Activated CD4-positive, alpha-beta memory T cell treated with anti-CD3 and anti-CD28 coated beads, Interleukin-2, amount 10 ng/mL, durations not matched to agents 7 days and 5 days (primary cell): ENCODE measurements at regions not wholly inside any gene's neighbourhood (a gene's known extent, or its start where the extent isn't known, plus 50 kb on each side); places are given as distances from the start of the nearest gene placed in this dataset.
"Not testable (repeated sequence)": the region's sequence is repeated elsewhere in the genome, so short reads cannot be mapped to it uniquely, and the experiment has no call there.

Experiments used
- CTCF ChIA-PET: fragments of 350-600 bp; sonication (Branson Sonifier 250); formaldehyde crosslinking; loops from one replicate; lab custom pipeline; 2021; ENCODE audit warnings: antibody characterized with exemption, inconsistent platforms; lab: Charles Lee
- POLR2A ChIA-PET: fragments of 350-600 bp; sonication (Branson Sonifier 250); formaldehyde crosslinking; loops from one replicate; lab custom pipeline; 2021; ENCODE audit warnings: antibody characterized with exemption; lab: Charles Lee
- DNase-seq: peaks from one replicate; pipeline ENCODE4 v3.0.0-alpha.2; 2020
- H3K27ac Mint-ChIP-seq: one replicate; pipeline ENCODE4 v1.8.0; 2021; ENCODE audit warnings: mild to moderate bottlenecking, mixed read lengths
- H3K27me3 Mint-ChIP-seq: one replicate; pipeline ENCODE4 v1.8.0; 2021; ENCODE audit warnings: mixed read lengths
- H3K36me3 Mint-ChIP-seq: one replicate; pipeline ENCODE4 v1.8.0; 2021; ENCODE audit warnings: low read depth, mixed read lengths
- H3K4me1 Mint-ChIP-seq: one replicate; pipeline ENCODE4 v1.8.0; 2021; ENCODE audit warnings: mixed read lengths
- H3K4me3 Mint-ChIP-seq: one replicate; pipeline ENCODE4 v1.8.0; 2021; ENCODE audit warnings: mild to moderate bottlenecking, mixed read lengths
- H3K9me3 Mint-ChIP-seq: one replicate; pipeline ENCODE4 v1.8.0; 2021; ENCODE audit warnings: mixed read lengths

DNA sequence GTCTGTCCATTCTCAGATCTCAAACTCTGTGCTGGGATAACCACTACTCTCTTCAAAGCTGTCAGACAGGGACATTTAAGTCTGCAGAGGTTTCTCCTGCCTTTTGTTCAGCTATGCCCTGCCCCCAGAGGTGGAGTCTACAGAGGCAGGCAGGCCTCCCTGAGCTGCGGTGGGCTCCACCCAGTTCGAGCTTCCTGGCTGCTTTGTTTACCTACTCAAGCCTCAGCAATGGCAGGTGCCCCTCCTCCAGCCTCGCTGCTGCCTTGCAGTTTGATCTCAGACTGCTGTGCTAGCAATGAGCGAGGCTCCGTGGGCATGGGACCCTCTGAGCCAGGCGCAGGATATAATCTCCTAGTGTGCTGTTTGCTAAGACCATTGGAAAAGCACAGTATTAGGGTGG lies 53.1 kb upstream of the HUNK start:
- H3K27ac Mint-ChIP-seq, H3K27me3 Mint-ChIP-seq, POLR2A ChIA-PET, H3K4me3 Mint-ChIP-seq, CTCF ChIA-PET, H3K36me3 Mint-ChIP-seq, H3K4me1 Mint-ChIP-seq, H3K9me3 Mint-ChIP-seq, DNase-seq: not testable (repeated sequence)

DNA sequence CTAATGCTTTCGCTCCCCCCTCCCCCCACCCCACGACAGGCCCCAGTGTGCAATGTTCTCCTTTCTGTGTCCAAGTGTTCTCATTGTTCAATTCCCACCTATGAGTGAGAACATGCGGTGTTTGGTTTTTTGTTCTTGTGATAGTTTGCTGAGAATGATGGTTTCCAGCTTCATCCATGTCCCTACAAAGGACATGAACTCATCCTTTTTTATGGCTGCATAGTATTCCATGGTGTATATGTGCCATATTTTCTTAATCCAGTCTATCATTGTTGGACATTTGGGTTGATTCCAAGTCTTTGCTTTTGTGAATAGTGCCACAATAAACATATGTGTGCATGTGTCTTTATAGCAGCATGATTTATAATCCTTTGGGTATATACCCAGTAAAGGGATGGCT lies 58.5 kb upstream of the HUNK start:
- CTCF ChIA-PET, H3K4me1 Mint-ChIP-seq, POLR2A ChIA-PET, H3K4me3 Mint-ChIP-seq, H3K9me3 Mint-ChIP-seq, DNase-seq, H3K36me3 Mint-ChIP-seq, H3K27ac Mint-ChIP-seq, H3K27me3 Mint-ChIP-seq: not testable (repeated sequence)

DNA sequence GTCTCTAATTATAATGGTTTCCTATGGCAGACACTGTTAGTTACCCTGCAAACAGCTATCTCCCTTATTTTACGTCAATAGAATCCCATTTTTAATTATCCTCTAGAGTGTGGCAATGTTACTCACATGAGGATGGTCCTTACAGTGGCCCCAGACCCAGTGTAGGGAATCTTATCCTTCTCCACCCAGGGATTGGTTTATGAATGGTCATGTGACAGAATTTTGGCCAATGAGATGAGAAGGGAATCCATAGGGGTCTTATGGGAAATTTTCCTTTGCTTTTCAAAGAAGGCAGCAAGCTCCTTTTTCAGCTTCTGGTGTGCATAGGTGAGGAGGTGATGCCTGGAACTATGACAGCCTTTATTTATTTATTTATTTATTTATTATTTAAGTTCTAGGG lies 59.0 kb upstream of the HUNK start:
- POLR2A ChIA-PET: no interaction called here
- no peak for DNase-seq
- no peaks in the 10 kb centered on the region for H3K27me3 Mint-ChIP-seq
- H3K9me3 Mint-ChIP-seq: no peaks in the 10 kb centered on the region
- no peaks in the 10 kb centered on the region for H3K4me1 Mint-ChIP-seq
- CTCF ChIA-PET: no interaction called here
- no peak overlapping the region for H3K4me3 Mint-ChIP-seq
- no peaks in the 10 kb centered on the region for H3K36me3 Mint-ChIP-seq
- no peak overlapping the region for H3K27ac Mint-ChIP-seq

DNA sequence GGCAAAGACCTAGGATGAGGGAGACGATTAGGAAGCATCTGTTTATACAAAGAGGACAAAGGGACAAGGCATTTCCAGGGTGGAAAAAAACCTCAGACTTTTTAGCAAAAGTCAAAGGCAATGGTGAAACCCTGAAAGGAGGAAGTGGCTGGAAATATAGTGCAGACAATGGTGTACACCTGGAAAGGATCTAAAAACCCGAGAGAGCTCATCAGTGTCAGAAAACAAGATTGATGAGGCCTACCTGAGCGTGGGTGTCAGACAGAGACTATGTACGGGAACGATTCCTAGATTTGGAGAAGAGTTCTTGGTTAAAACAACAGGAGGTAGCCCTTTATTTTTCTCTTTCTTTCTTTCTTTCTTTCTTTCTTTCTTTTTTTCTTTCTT lies 68.8 kb upstream of the HUNK start:
- H3K27me3 Mint-ChIP-seq: peaks cover 3% of the 10 kb centered on the region

DNA sequence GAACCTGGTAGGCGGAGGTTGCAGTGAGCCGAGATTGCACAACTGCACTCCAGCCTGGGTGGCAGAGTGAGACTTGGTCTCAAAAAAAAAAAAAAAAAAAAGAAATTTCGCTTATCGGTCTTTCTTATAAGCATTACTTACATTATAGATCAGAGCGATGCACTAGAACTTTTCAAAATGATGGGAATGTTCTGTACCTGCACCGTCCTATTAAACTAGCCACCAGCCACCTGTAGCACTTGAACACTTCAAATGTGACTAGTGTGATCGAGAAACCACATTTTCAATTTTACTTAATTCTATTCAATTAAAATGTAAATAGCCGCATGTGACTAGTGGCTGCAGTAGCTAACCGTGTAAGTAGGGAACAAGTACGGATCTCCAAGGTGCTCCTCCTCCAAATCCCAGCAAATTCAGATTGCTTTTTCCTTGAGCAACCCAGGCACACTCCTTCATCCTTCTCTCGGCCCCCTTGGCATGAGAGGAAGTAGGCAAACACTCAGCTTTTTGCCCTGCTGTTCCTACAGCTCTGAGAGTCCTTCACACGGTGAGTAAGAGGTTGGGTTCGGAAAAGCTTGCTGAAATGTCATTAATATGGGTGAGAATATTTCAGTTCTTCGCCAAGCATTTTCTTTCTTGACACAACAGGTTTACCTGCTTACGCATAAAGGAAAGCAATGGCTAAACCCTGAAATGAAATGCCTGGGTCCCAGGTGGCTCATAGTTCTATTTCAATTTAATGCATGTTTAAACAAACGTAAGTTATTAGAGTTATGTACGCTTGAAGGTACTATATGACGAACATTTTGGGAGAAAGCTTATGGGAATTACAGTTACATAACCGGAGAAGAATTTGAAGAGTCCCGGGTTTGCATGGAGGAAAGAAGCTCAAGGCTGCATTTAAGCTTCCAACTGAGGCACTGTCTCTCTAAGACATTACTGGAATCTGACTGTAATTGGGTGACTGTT lies 69.5 kb upstream of the HUNK start:
- H3K4me1 Mint-ChIP-seq: no peaks in the 10 kb centered on the region
- no peak overlapping the region for H3K4me3 Mint-ChIP-seq
- ChIA-PET CTCF (no interaction called here), POLR2A (no interaction called here)
- H3K27ac Mint-ChIP-seq: no peak overlapping the region
- no peaks in the 10 kb centered on the region for H3K36me3 Mint-ChIP-seq
- peaks cover 2% of the 10 kb centered on the region for H3K9me3 Mint-ChIP-seq
- H3K27me3 Mint-ChIP-seq: peaks cover 3% of the 10 kb centered on the region
- no peak for DNase-seq

More for the DNA sequence above, 68.8 kb upstream of the HUNK start:
- POLR2A ChIA-PET: no interaction called here
- Mint-ChIP-seq H3K4me1 (no peaks in the 10 kb centered on the region), H3K4me3 (no peak overlapping the region), H3K27ac (no peak overlapping the region), H3K36me3 (no peaks in the 10 kb centered on the region), H3K9me3 (peaks cover 2% of the 10 kb centered on the region)
- DNase-seq: no peak
- CTCF ChIA-PET: no interaction called here

DNA sequence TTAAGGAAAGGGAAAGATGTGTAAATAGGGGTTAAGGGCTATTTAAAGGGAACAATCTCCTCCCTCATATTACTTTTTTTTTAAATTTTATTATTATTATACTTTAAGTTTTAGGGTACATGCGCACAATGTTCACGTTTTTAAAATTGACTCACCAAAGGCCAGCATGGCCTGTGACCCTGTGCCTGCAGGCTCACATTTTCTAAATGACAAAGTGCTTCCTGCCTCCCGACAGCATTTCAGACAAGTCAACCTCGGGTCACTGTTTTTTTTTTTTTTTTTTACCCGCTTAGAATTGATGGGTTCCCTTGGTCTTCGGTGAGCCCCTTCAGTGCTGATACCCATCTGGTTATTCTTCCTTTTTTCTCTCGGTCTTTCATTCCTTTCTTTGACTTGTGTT lies 70.4 kb upstream of the SCAF4 start:
- no peak for DNase-seq
- H3K4me3 Mint-ChIP-seq: no peak overlapping the region
- peaks cover 2% of the 10 kb centered on the region for H3K9me3 Mint-ChIP-seq
- H3K27me3 Mint-ChIP-seq: peaks cover 3% of the 10 kb centered on the region
- ChIA-PET CTCF (no interaction called here), POLR2A (no interaction called here)
- no peak overlapping the region for H3K27ac Mint-ChIP-seq
- no peaks in the 10 kb centered on the region for H3K4me1 Mint-ChIP-seq
- H3K36me3 Mint-ChIP-seq: no peaks in the 10 kb centered on the region

DNA sequence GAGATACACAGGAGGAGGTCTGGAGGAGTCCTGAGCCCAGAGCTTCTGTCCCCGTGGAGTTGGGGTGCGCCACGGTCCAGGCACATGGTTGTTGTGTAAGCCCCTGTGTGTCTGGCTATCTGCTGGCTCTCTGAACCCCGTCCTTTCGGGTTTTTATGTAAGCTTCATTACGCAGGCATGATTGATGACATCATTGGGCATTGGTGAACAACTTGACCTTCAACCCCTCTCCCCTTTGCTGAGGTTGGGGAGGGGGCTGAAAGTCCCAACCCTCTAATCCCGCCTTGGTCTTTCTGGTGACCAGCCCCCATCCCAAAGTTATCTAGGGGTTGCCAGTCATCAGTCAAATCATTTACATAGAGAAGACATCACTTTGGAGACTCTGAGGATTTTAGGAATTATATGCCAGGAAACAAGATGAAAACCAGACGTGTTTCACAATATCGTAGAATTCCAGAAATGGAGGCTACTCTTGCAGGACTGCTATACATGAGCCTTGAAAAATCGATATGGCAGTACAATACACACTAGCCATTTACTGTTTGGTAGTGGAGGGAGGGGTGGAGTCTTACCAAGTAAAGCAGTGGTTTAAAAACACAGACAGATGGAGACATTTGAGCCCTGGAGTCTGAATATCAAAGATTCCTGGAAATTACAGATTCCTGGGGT lies 69.8 kb upstream of the SCAF4 start:
- no peak overlapping the region for H3K27ac Mint-ChIP-seq
- no peaks in the 10 kb centered on the region for H3K4me1 Mint-ChIP-seq
- peaks cover 2% of the 10 kb centered on the region for H3K9me3 Mint-ChIP-seq
- ChIA-PET POLR2A (no interaction called here), CTCF (no interaction called here)
- no peak for DNase-seq
- H3K36me3 Mint-ChIP-seq: no peaks in the 10 kb centered on the region
- no peak overlapping the region for H3K4me3 Mint-ChIP-seq
- H3K27me3 Mint-ChIP-seq: peaks cover 3% of the 10 kb centered on the region

DNA sequence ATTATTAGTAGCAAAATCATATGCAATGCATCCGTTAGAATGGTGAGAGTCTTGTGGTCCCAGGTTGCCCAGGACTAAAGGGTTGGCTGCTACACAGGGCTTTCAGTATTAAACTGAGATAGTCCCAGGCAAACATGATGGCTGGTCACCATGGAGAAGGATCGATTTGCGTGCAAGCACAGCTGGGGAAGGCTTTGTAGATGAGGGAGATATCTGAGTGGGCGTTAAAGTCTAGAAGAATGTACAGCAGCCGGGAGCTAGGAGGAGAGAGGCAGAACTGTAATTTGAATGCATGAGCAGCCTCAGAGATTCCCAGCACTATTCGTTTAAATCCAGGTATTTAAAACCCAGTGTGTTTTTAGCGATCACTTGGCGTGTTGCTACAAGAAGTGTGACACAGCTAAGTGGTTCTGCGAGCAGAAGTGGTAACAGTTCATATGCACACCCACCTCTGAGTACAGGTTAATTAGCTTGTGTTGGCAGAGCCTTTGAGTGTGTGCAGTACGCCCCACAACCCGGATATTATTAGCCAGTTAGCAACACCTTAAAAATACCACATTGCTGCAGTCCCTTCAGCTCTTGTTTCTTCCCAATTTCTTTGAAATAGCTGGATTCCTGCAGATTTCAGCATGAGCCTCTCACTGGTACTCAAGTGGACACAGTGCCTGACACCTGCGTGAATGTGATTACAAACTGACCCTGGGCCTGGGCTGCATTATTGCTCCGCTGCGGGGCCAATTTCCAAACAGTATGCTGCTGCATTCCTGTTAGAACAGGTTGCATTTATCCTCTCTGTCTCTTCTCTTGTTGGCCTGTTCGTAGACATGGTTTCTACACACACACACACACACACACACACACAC lies 67.2 kb upstream of the SCAF4 start:
- Mint-ChIP-seq H3K9me3 (no peaks in the 10 kb centered on the region), H3K27me3 (peaks cover 8% of the 10 kb centered on the region), H3K4me1 (no peaks in the 10 kb centered on the region), H3K27ac (no peak overlapping the region), H3K4me3 (no peak overlapping the region), H3K36me3 (no peaks in the 10 kb centered on the region)
- POLR2A ChIA-PET: no interaction called here
- DNase-seq: no peak
- CTCF ChIA-PET: no interaction called here

DNA sequence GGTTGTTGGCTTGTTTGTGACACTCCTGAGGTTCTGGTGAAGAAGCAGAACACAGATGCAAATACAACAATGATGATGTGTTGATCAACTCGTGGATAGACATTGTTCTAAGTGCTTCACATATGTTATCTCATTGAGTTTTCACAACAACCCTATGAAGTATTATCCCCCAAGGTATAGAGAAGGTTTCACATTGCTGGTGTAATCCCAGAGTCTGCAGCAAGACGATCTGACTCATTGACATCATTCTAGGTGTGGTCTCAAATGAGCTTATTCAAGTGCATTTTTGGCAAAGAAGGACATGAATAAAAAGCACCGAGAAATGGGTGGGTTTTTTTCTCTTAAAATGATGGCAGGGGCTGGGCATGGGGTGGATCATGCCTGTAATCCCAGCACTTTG lies 64.1 kb upstream of the SCAF4 start:
- ChIA-PET POLR2A (no interaction called here), CTCF (no interaction called here)

DNA sequence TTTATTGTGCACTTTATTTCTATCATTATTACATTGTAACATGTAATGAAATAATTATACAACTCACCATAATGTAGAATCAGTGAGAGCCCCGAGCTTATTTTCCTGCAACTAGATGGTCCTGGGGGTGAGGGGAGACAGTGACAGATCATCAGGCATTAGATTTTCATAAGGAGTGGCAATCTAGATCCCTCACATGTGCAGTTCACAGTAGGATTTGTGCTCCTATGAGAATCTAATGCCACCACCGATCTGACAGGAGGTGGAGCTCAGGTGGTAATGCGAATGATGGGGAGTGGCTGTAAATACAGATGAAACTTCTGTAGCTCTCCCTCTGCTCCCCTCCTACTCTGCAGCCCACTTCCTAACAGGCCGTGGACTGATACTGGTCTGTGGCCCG lies 58.5 kb upstream of the SCAF4 start:
- H3K27me3 Mint-ChIP-seq, H3K36me3 Mint-ChIP-seq, H3K9me3 Mint-ChIP-seq, H3K4me1 Mint-ChIP-seq, H3K27ac Mint-ChIP-seq, H3K4me3 Mint-ChIP-seq, CTCF ChIA-PET, POLR2A ChIA-PET, DNase-seq: not testable (repeated sequence)

More for the DNA sequence above, 64.1 kb upstream of the SCAF4 start:
- DNase-seq: no peak
- Mint-ChIP-seq H3K4me3 (no peak overlapping the region), H3K27ac (no peak overlapping the region), H3K36me3 (no peaks in the 10 kb centered on the region), H3K27me3 (peaks cover 6% of the 10 kb centered on the region), H3K9me3 (no peaks in the 10 kb centered on the region), H3K4me1 (no peaks in the 10 kb centered on the region)

DNA sequence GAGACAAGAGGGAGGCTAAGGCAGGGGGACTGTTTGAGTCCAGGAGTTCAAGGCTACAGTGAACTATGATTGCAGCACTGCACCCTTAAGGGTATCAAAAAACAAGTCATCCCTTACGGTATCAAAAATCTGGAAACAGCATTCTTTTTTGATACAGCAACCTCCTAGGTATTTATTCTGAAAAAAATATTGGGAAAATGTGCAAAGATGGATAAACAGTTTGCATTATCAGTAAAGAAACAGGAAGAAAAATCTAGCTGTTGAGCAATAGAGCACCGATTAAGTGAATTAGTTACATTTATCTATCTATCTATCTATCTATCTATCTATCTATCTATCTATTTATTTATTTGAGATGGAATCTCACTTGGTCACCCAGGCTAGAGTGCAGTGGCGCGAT lies 56.7 kb upstream of the SCAF4 start:
- no peaks in the 10 kb centered on the region for H3K9me3 Mint-ChIP-seq
- no peak for DNase-seq
- ChIA-PET POLR2A (no interaction called here), CTCF (no interaction called here)
- no peak overlapping the region for H3K27ac Mint-ChIP-seq
- no peak overlapping the region for H3K4me3 Mint-ChIP-seq
- no peaks in the 10 kb centered on the region for H3K36me3 Mint-ChIP-seq
- H3K4me1 Mint-ChIP-seq: no peaks in the 10 kb centered on the region
- H3K27me3 Mint-ChIP-seq: peaks cover 3% of the 10 kb centered on the region

DNA sequence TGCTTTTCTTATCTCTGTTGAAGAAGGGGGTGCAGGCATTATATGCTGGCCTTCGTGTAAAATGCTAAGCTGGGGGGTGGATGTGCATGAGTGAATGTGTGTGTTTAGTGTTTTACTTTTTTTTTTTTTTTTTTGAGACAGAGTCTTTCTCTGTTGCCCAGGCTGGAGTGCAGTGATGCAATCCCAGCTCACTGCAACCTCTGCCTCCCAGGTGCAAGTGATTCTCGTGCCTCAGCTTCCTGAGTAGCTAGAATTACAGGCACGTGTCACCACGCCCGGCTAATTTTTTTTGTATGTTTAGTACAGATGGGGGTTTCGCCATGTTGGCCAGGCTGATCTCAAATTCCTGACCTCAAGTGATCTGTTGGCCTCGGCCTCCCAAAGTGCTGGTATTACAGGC lies 55.8 kb upstream of the SCAF4 start:
- H3K36me3 Mint-ChIP-seq, H3K27me3 Mint-ChIP-seq, POLR2A ChIA-PET, H3K4me1 Mint-ChIP-seq, DNase-seq, H3K9me3 Mint-ChIP-seq, H3K4me3 Mint-ChIP-seq, H3K27ac Mint-ChIP-seq: not testable (repeated sequence)
- CTCF ChIA-PET: interaction anchor here (0.7 kb wide), 1 partner anchor 445 kb away, joined by 5 read pairs; no protein-coding TSS in a partner anchor
